GM12873 (cell line): ENCODE measurements at regions not wholly inside any gene's neighbourhood (a gene's known extent, or its start where the extent isn't known, plus 50 kb on each side); places are given as distances from the start of the nearest gene placed in this dataset.

Source experiments
- CTCF ChIP-seq: IDR thresholded peaks from 2 replicates; pipeline ENCODE4 v1.5.1; 2012; ENCODE audit warnings: low read depth, mild to moderate bottlenecking, moderate library complexity, low read length, control low read depth; ENCODE audit not compliant: insufficient read depth; ENCODE audit errors: missing control alignments

GRCh38 chr6:79421707-79422484 is 115.3 kb downstream of the LCA5 start:
- no peak for TF ChIP-seq CTCF

GRCh38 chr6:79421001-79421411 is 116.2 kb downstream of the LCA5 start:
- no peak for TF ChIP-seq CTCF

GRCh38 chr6:79420054-79420453 is 117.2 kb downstream of the LCA5 start:
- no peak for TF ChIP-seq CTCF

DNA sequence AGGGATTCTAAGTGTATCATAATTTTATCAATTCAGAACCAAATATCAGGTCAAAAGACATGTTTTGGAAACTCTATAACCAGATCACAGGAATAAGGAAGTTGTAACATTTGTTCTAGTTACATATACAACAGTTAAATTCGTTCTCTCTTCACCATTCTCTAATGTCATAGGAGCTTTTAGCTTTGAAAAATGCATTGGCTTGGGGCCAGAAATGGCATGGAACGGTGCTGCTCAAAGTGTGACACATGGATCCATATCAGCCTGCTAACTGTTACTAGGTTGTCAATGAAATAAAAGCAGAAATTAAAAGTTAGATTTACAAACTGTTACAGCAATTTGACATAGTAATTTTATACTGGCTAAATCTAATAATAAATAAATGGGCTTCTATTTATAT is 120.3 kb downstream of the LCA5 start:
- no peak for TF ChIP-seq CTCF

DNA sequence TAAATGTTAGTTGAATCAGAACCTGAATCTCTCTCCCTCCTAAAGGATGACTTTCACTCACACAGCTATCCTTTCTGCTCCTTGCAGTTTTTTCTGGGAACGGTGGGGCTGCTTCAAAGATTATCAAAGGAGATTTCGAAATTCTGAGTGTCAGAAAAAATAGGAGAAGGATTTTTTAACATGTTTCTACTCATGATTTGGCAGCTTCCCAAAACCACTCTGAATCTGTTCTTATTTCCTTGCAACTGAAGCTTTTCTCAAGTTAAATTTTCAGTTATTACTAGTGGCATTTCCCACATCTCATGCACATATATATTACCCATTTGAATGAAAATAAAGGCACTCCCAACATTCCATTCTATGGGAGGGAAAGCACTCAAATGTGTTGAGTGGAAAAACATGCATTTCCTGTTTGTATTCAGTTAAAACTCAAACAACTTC is 123.6 kb downstream of the LCA5 start:
- no peak for TF ChIP-seq CTCF

GRCh38 chr6:79410806-79411205 is 126.4 kb downstream of the LCA5 start:
- TF ChIP-seq CTCF: no peak

GRCh38 chr6:79408256-79408974 is 128.8 kb downstream of the LCA5 start:
- TF ChIP-seq CTCF: no peak
